PC-9 (cell line): ENCODE measurements at regions not wholly inside any gene's neighbourhood (a gene's known extent, or its start where the extent isn't known, plus 50 kb on each side); places are given as distances from the start of the nearest gene placed in this dataset.

ENCODE experiments used
- BruUV-seq: library from RNA; stranded (reverse); fragments of 400-500 nt; replicated peaks from 2 replicates; lab custom pipeline; 2021; lab: Mats Ljungman, UMichigan
- CTCF ChIA-PET: fragments of 300-600 bp; sonication (Branson Sonifier 250); formaldehyde crosslinking; loops from one replicate; lab custom pipeline; 2022; ENCODE audit warnings: antibody characterized with exemption; lab: Charles Lee
- POLR2A ChIA-PET: fragments of 300-600 bp; sonication (Branson Sonifier 250); formaldehyde crosslinking; loops from one replicate; lab custom pipeline; 2022; ENCODE audit warnings: antibody characterized with exemption; ENCODE audit not compliant: unreplicated experiment; lab: Charles Lee
- DNase-seq, 2 experiments: peaks; one replicate each; pipeline versions ENCODE4 v3.0.0 to v3.0.0-alpha.2; 2015 to 2022; ENCODE audit warnings: mixed read lengths in 1 of 2
- H2AFZ ChIP-seq: fragments of 200-600 bp; sonication (generic); 2 replicates; pipeline ENCODE4 v1.8.1; 2017; ENCODE audit warnings: antibody characterized with exemption
- H3F3A ChIP-seq: fragments of 200-600 bp; sonication (generic); 2 replicates; pipeline ENCODE4 v1.8.1; 2017; ENCODE audit warnings: antibody characterized with exemption, mild to moderate bottlenecking, low read depth; ENCODE audit not compliant: insufficient read depth
- H3K27ac ChIP-seq: fragments of 200-600 bp; sonication (generic); 2 replicates; pipeline ENCODE4 v1.6.1; 2016; ENCODE audit warnings: mixed run types
- H3K27me3 ChIP-seq: fragments of 200-600 bp; sonication (generic); 2 replicates; pipeline ENCODE4 v1.6.1; 2016; ENCODE audit warnings: low read depth, mixed run types; ENCODE audit not compliant: insufficient read depth
- H3K36me3 ChIP-seq: fragments of 200-600 bp; sonication (generic); 2 replicates; pipeline ENCODE4 v1.6.1; 2016; ENCODE audit warnings: low read depth, mixed run types
- H3K4me1 ChIP-seq: fragments of 200-600 bp; sonication (generic); replicated peaks from 2 replicates; pipeline ENCODE4 v1.6.1; 2016; ENCODE audit warnings: mixed run types; ENCODE audit not compliant: insufficient read depth
- H3K4me2 ChIP-seq: fragments of 200-600 bp; sonication (generic); 2 replicates; pipeline ENCODE4 v1.6.1; 2017; ENCODE audit warnings: mixed run types
- H3K4me3 ChIP-seq: fragments of 200-600 bp; sonication (generic); 2 replicates; pipeline ENCODE4 v1.6.1; 2016; ENCODE audit warnings: mixed run types
- H3K79me2 ChIP-seq: fragments of 200-600 bp; sonication (generic); 2 replicates; pipeline ENCODE4 v1.6.1; 2017; ENCODE audit warnings: low read depth, mixed run types
- H3K9me2 ChIP-seq: fragments of 200-600 bp; sonication (generic); 2 replicates; pipeline ENCODE4 v1.8.1; 2017; ENCODE audit warnings: mild to moderate bottlenecking; ENCODE audit not compliant: insufficient read depth
- H3K9me3 ChIP-seq: fragments of 200-600 bp; sonication (generic); 2 replicates; pipeline ENCODE4 v1.8.1; 2016; ENCODE audit warnings: low read depth; ENCODE audit not compliant: insufficient read depth
- H4K20me1 ChIP-seq: fragments of 200-600 bp; sonication (generic); 2 replicates; pipeline ENCODE4 v1.8.1; 2017; ENCODE audit not compliant: insufficient read depth
- EZH2 ChIP-seq: fragments of 200-600 bp; sonication (generic); IDR thresholded peaks from 2 replicates; pipeline ENCODE4 v1.8.0; 2017; ENCODE audit warnings: antibody characterized with exemption, low read depth
- intact Hi-C: fragments of 100-400 bp; cut with micrococcal nuclease; formaldehyde crosslinking; loops from one replicate; pipeline ENCODE4 v1.10.0; 2022; ENCODE audit not compliant: unreplicated experiment
- TF ChIP-seq, protein P1 (sequence below): fragments of 200-600 bp; sonication (generic); conservative IDR thresholded peaks from 2 replicates; pipeline ENCODE4 v1.6.1; 2017; ENCODE audit warnings: mixed run types, antibody characterized with exemption, mild to moderate bottlenecking, moderate library complexity

DNA sequence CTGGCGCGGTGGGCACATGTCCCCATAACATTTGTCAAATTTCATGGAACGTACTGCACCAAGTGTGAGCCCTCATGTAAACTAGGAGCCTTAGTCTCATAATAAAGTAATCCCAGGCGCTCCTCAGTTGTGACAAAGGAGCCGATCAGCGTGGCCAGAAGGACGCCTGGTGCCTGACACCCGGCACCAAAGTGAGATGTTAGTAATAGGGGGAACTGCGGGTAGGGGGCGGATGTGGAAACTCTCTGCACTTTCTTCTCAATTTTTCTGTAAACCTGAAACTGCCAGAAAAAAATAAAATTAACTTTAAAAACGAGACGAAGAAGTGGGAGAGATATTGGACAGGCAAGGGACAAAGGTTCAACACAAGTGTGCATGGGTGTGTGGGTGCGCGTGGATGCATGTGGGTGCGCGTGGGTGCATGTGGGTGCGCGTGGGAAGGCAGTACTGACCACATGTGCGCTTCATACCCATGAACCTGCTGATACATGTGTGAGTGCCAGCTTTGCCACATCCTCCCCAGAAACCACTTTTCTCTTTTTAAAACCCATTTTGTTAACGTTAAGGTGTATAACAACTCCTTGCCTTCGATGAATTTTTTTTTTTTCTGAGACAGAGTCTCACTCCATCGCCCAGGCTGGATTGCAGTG, 55.4 kb upstream of the LINC01488 start:
- peaks cover 14% of the 10 kb centered on the region; the same call in 1 of the 2 replicates for H3F3A ChIP-seq
- peaks cover 25% of the 10 kb centered on the region for H3K4me1 ChIP-seq
- ChIA-PET POLR2A (no interaction called here), CTCF (no interaction called here)
- BruUV-seq = no TSS peak
- no peak overlapping the region for H3K4me3 ChIP-seq
- peaks cover 6% of the 10 kb centered on the region; the same call in 1 of the 2 replicates for H3K9me3 ChIP-seq
- H2AFZ ChIP-seq = no peak overlapping the region
- H3K27ac ChIP-seq = no peak overlapping the region
- H4K20me1 ChIP-seq = no peaks in the 10 kb centered on the region
- intact Hi-C loops = no loop called here
- no peaks in the 10 kb centered on the region for H3K36me3 ChIP-seq
- TF ChIP-seq EZH2 = no peak
- TF ChIP-seq, protein P1, sequence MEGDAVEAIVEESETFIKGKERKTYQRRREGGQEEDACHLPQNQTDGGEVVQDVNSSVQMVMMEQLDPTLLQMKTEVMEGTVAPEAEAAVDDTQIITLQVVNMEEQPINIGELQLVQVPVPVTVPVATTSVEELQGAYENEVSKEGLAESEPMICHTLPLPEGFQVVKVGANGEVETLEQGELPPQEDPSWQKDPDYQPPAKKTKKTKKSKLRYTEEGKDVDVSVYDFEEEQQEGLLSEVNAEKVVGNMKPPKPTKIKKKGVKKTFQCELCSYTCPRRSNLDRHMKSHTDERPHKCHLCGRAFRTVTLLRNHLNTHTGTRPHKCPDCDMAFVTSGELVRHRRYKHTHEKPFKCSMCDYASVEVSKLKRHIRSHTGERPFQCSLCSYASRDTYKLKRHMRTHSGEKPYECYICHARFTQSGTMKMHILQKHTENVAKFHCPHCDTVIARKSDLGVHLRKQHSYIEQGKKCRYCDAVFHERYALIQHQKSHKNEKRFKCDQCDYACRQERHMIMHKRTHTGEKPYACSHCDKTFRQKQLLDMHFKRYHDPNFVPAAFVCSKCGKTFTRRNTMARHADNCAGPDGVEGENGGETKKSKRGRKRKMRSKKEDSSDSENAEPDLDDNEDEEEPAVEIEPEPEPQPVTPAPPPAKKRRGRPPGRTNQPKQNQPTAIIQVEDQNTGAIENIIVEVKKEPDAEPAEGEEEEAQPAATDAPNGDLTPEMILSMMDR = no peak
- no peaks in the 10 kb centered on the region for H3K79me2 ChIP-seq
- no peaks in the 10 kb centered on the region for H3K9me2 ChIP-seq
- no peaks in the 10 kb centered on the region for H3K27me3 ChIP-seq
- no peak for DNase-seq
- H3K4me2 ChIP-seq = no peak overlapping the region

DNA sequence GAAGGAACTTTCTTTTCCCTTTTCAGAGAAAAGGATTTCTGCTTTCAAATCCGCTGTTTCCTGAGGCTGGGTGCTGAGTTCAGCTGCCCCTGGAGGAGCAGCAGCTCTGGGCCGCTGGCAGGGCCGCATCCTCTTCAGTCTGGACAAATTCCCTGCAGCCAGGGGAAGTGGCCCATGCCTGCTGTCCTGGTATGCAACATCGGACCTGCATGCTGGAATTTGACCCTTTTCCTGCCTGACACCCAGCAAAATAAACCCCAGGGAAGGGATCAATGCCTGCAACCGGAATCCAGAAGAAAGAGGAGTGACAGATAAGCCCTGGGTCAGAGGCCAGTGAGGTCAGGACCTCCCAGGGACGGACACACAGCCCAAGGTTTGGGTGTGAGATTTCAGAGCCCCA, 54.1 kb upstream of the LINC01488 start:
- POLR2A ChIA-PET = interaction anchor here (0.7 kb wide), 1 partner anchor 76 kb away, joined by 5 read pairs; no protein-coding TSS in a partner anchor
- Histone ChIP-seq H3K36me3 (no peaks in the 10 kb centered on the region), H2AFZ (no peak overlapping the region), H3K4me3 (no peak overlapping the region), H3K9me3 (peaks cover 6% of the 10 kb centered on the region; the same call in 1 of the 2 replicates), H4K20me1 (no peaks in the 10 kb centered on the region), H3K27me3 (no peaks in the 10 kb centered on the region), H3K27ac (no peak overlapping the region), H3F3A (peaks cover 21% of the 10 kb centered on the region; the same call in 1 of the 2 replicates), H3K79me2 (no peaks in the 10 kb centered on the region), H3K4me1 (peaks cover 26% of the 10 kb centered on the region), H3K9me2 (no peaks in the 10 kb centered on the region), H3K4me2 (no peak overlapping the region)
- BruUV-seq = no TSS peak
- TF ChIP-seq EZH2 = no peak
- TF ChIP-seq, protein P1 = no peak
- DNase-seq = no peak
- CTCF ChIA-PET = interaction anchor here (1.3 kb wide), 1 partner anchor 129 kb away, joined by 3 read pairs; no protein-coding TSS in a partner anchor
- intact Hi-C loops = no loop called here

DNA sequence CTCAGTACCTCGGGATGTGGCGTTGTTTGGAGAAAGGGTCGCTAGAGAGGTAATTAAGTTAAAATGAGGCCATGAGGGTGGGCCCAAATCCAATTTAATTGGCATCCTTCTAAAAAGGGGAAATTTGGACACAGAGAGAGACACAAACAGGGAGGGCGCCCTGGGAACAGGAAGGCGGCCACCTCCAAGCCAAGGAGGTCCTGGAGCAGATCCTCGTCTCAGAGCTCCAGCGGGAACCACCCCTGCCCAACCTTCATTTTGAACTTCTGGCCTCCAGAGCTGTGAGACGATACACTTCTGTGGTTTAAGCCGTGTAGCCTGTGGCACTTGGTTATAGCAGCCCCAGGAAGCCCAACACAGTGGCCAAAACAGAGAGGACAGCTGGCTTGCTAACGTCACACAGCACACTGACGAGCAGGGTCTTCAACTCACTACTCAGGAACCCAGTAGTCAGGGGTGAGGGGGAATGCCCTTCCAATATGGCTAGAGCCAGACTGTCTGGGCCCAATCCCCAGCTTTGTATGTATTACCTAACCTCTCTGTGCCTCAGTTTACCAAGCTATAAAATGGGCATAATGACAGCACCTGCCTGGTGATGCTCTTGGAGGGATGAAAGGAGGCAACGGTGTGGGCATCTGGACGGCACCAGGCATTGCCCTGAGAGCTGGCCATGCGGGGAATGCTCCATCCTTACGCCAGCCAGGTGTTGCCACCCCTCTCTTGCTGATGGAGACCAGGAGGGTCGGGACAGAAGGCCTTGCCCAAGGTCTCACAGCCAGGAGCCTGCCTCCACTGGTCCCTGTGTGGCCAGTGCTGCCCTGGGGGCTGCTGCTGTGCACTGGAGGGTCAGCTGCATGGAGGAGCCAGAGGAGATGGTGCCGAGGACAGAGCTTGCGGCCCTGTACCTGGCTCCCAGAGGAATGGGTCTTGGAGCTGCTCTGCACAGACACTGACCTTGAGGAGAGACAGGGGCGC, 53.3 kb upstream of the LINC01488 start:
- H4K20me1 ChIP-seq = no peaks in the 10 kb centered on the region
- no TSS peak for BruUV-seq
- H3K4me3 ChIP-seq = no peak overlapping the region
- ChIA-PET CTCF (interaction anchor here (1.3 kb wide), 1 partner anchor 130 kb away, joined by 3 read pairs; no protein-coding TSS in a partner anchor), POLR2A (interaction anchor here (0.7 kb wide), 1 partner anchor 75 kb away, joined by 5 read pairs; no protein-coding TSS in a partner anchor)
- no peak overlapping the region for H3K27ac ChIP-seq
- no peak overlapping the region for H2AFZ ChIP-seq
- no peak overlapping the region for H3K4me2 ChIP-seq
- DNase-seq = no peak
- peaks cover 31% of the 10 kb centered on the region for H3K4me1 ChIP-seq
- intact Hi-C loops = no loop called here
- no peaks in the 10 kb centered on the region for H3K9me2 ChIP-seq
- H3K36me3 ChIP-seq = no peaks in the 10 kb centered on the region
- no peaks in the 10 kb centered on the region for H3K27me3 ChIP-seq
- no peaks in the 10 kb centered on the region for H3K79me2 ChIP-seq
- peaks cover 21% of the 10 kb centered on the region; the same call in 1 of the 2 replicates for H3F3A ChIP-seq
- TF ChIP-seq, protein P1 = no peak
- no peak for TF ChIP-seq EZH2
- peaks cover 6% of the 10 kb centered on the region; the same call in 1 of the 2 replicates for H3K9me3 ChIP-seq
